ENCODE measurements at regions not wholly inside any gene's neighbourhood (a gene's known extent, or its start where the extent isn't known, plus 50 kb on each side); places are given as distances from the start of the nearest gene placed in this dataset.
"Not testable (repeated sequence)": the region's sequence is repeated elsewhere in the genome, so short reads cannot be mapped to it uniquely, and the experiment has no call there.

GRCh38 chr1:5740865-5741860 lies 251.1 kb downstream of the NPHP4 start:
- no peak for DNase-seq
- in situ Hi-C loops (cut with MboI; ENCODE audit: low pct_unique_long_range_greater_than_20kb, low sequenced_read_pairs), result no loop called here

DNA sequence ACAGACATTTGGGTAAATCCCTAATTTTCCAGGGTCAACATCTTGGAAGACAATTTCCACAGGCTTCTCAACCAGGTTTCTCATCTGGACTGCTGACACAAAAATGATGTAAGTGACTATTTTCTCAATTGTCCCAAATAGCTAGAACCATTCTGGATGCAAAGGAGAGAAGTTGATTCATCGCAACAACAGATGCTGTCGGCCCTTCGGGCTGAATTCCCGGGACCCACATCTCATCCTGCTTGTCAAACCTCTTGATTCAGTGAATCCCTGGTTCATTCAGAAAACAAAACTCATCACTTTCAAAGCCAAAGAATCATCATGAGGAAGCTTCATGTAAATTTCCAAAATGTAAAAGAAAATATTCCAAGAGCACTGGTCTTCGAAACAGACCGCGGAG lies 251.8 kb downstream of the NPHP4 start:
- in situ Hi-C loops (cut with MboI; ENCODE audit: low pct_unique_long_range_greater_than_20kb, low sequenced_read_pairs), result no loop called here
- no peak for DNase-seq

- in situ Hi-C loops (cut with MboI; ENCODE audit: low pct_unique_long_range_greater_than_20kb, low sequenced_read_pairs), result no loop called here
- no peak for DNase-seq
Measured at GRCh38 chr1:5739561-5740078, 252.6 kb downstream of the NPHP4 start.

DNA sequence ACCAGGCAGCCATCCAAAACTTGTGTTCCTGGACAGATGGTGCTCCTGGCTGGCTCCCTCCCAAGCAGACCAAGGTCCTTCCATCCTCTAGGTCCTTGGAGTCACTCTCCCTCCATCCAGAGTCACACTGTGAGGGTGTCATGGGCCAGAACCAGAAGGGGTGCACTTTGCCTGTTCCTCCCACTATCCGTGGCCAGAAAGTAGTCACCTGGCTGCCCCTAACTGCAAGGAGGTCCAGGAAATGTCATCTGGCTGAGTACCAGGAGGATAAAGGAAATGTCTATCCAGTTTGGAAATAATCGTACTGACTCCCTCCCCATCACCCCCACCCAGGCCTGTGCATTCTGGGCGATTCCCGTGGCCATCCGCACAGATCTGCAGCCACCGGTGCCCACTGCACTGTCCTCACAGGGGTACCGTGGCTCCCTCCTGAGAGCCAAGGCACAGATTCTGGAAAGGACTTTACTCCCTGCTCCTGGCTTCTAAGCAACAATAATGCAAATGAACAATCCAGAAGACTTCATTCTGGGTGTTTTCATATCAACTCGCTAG lies 253.2 kb downstream of the NPHP4 start:
- DNase-seq, result no peak
- in situ Hi-C loops (cut with MboI; ENCODE audit: low pct_unique_long_range_greater_than_20kb, low sequenced_read_pairs), result no loop called here

GRCh38 chr1:5737081-5737480 lies 255.1 kb downstream of the NPHP4 start:
- in situ Hi-C loops (cut with MboI; ENCODE audit: low pct_unique_long_range_greater_than_20kb, low sequenced_read_pairs), result no loop called here
- DNase-seq, result no peak

- no peak for DNase-seq
- in situ Hi-C loops (cut with MboI; ENCODE audit: low pct_unique_long_range_greater_than_20kb, low sequenced_read_pairs), result no loop called here
Measured at GRCh38 chr1:5734996-5735395, 257.2 kb downstream of the NPHP4 start.

- DNase-seq, result no peak
- in situ Hi-C loops (cut with MboI; ENCODE audit: low pct_unique_long_range_greater_than_20kb, low sequenced_read_pairs), result no loop called here
Measured at GRCh38 chr1:5734414-5734813, 257.8 kb downstream of the NPHP4 start.

- in situ Hi-C loops (cut with MboI; ENCODE audit: low pct_unique_long_range_greater_than_20kb, low sequenced_read_pairs), result no loop called here
- DNase-seq, result no peak
Measured at GRCh38 chr1:5733596-5733995, 258.6 kb downstream of the NPHP4 start.

DNA sequence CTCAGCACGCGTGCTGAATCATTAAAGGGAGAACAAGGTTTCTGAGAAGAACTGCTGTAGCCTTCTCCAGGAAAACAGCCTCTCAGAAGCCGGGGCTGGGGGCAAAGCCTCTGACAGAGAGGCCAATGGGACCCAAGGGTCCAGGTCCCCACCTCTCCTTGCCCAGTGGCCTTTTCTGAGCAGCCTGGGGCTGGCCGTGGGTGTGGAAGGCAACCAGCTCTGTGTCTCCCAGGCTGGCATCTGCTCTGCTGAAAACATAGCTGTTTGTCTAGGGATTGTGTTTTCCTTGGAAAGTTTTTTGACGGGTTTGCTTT lies 261.2 kb downstream of the NPHP4 start:
- in situ Hi-C loops (cut with MboI; ENCODE audit: low pct_unique_long_range_greater_than_20kb, low sequenced_read_pairs), result no loop called here
- DNase-seq, result no peak

DNA sequence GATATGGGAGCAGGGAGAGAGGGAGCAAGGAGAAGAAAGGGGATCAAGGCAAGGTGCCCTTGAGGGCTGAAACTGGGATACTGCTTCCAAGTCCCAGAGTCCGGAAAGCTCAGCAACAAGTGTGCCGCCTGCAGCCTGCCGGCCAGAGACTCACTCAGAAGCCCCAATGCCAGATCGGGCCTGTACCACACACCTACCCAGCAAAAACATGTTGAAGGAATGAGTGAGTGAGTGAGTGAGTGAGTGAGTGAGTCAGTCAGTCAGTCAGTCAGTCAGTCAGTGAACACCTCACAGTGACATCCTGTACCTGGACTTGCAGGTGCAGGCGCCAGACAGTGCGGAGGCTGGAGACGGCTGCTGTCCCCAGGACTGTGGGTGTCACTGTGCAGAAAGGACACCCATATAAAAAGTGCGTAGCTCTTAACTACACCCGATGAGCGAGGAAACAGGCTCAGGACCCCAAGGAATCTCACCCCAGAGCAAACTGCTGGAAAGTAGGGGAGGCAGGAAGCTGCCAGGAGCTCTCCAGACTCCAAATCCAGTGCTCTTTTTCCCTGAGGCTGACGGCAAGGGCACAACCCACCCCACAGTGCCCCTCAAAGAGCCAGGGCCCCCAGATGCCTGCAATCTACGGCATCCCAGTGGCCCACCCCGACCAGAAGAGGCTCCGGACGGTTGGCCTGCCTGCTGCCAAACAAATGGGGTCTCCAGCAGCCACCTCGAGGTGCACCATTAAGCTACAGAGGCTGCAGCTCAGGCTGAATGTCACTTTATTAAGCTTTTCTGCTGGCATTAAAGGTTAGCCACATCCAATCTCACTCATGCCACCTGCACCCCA lies 261.7 kb downstream of the NPHP4 start:
- in situ Hi-C loops (cut with MboI; ENCODE audit: low pct_unique_long_range_greater_than_20kb, low sequenced_read_pairs), result no loop called here
- DNase-seq, result no peak

DNA sequence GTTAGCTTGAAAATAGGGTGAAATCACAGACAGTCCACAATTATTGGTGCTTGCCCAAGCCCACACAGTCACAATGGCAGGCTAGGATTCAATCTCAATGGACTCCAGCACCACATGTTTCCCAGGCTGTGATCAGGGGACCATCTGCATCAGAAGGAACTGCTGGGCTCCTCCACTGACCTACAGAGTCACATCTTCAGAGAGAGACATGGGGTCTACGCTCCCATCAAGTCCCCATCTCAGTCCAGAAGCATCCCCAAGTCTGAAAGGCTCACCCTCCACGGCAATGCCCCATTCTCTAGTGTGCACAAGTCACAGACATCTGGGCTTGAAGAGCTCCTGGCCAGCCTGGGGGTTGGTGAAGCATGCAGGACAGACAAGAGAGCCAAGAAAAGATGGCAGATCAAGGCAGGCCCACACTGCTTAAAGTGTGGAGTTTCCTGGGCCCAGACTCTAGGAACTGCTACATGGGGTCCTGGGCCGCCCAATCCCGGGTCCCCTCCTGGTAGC lies 262.5 kb downstream of the NPHP4 start:
- in situ Hi-C loops (cut with MboI; ENCODE audit: low pct_unique_long_range_greater_than_20kb, low sequenced_read_pairs), result no loop called here
- no peak for DNase-seq

- in situ Hi-C loops (cut with MboI; ENCODE audit: low pct_unique_long_range_greater_than_20kb, low sequenced_read_pairs), result no loop called here
- no peak for DNase-seq
Measured at GRCh38 chr1:5728663-5729355, 263.4 kb downstream of the NPHP4 start.

GRCh38 chr1:5727871-5728643 lies 264.2 kb downstream of the NPHP4 start:
- in situ Hi-C loops (cut with MboI; ENCODE audit: low pct_unique_long_range_greater_than_20kb, low sequenced_read_pairs), result no loop called here
- no peak for DNase-seq

DNA sequence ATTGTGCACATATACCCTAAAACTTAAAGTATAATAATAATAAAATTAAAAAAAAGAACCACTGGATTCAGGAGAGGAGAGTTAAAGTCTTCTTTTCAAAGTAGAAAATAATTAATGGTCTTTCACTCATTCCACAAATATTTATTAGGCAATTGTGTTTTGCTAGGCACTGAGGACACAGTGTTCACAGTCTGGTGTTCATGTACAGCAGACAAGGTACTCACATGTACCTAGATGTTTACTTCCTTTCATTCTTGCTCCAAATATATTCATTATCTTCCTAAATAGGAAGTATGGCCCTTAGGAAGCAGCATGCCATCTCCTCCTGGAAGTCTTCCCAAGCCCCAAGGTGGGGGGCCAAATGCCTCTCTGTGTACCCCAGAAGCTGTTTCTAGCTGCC lies 265.0 kb downstream of the NPHP4 start:
- no peak for DNase-seq
- in situ Hi-C loops (cut with MboI; ENCODE audit: low pct_unique_long_range_greater_than_20kb, low sequenced_read_pairs), result no loop called here

GRCh38 chr1:5726586-5727184 lies 265.5 kb downstream of the NPHP4 start:
- DNase-seq; in situ Hi-C loops (cut with MboI; ENCODE audit: low pct_unique_long_range_greater_than_20kb, low sequenced_read_pairs): not testable (repeated sequence)

DNA sequence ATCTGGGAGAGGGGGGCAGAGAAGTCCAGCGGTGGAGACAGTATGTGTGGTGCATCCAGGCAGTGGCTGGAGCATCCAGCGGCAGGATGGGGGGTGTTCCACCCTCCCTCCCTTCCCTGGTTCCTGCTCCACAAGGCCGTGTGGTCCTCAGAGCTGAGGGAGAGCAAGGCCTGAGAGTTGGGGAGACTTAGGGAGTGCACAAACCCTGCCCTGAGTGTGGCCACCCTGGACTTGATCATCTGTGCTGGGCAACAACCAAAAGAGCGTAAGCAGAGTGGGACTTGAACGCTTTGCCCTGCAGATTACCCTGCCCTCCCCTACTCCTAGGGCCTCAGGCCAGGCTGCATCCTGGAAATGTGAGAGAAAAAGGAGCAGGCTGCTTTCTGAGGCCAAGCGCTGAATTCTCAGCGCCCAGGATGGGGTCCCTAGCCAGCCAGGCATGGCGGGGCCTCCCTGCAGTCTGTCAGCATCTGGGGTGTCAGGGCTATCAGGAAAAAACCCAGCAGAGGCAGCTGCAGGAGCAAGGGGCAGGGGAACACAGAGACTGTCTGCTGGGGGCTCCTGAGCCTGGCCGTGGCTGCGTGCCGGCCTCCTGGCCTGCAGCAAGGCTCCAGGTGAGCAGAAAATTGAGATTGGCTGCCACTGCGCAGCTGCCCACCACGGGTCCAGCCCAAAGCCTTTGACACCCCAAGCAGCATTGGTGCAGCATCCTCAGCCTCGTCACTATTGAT lies 266.2 kb downstream of the NPHP4 start:
- in situ Hi-C loops (cut with MboI; ENCODE audit: low pct_unique_long_range_greater_than_20kb, low sequenced_read_pairs), result no loop called here
- no peak for DNase-seq

DNA sequence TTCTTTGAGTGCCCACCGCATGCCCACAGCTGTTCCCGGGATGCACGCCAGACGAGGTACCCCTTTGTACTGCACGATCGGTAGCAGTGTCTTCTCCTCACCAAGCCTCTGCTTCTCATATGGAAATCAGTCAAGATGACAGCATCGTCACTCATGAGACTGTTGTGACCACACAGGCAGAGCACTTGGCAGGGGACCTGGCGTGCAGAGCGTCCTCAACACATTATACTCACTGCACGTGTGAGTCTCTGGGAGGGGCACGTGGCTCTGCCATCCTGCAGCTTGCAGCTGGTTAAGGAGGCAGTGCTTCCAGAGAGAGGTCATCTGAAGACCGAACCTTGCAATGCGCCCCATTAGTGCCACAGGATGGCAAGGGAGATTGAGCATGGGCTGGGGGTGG lies 266.8 kb downstream of the NPHP4 start:
- no peak for DNase-seq
- in situ Hi-C loops (cut with MboI; ENCODE audit: low pct_unique_long_range_greater_than_20kb, low sequenced_read_pairs), result no loop called here

Measured in KBM-7 (cell line).